H1 (cell line): ENCODE measurements at regions not wholly inside any gene's neighbourhood (a gene's known extent, or its start where the extent isn't known, plus 50 kb on each side); places are given as distances from the start of the nearest gene placed in this dataset.

Source experiments
- JUN ChIP-seq: IDR thresholded peaks from 2 replicates; pipeline ENCODE4 v1.6.1; 2011; ENCODE audit warnings: low read depth, mild to moderate bottlenecking, improper control_type of control experiment, low read length
- POLR2A ChIP-seq, 2 experiments: IDR thresholded peaks; 1 replicate in 1 of 2; 2 replicates in 1 of 2; pipeline ENCODE4 v1.6.1; 2011; ENCODE audit warnings: low read depth in 2 of 2, low read length in 2 of 2, mild to moderate bottlenecking in 2 of 2; ENCODE audit errors: control extremely low read depth in 1 of 2
- TAF7 ChIP-seq: optimal IDR thresholded peaks from 2 replicates; pipeline ENCODE3; 2011; ENCODE audit warnings: low read depth, mild to moderate bottlenecking, inconsistent platforms, low read length, moderate library complexity, borderline replicate concordance
- TEAD4 ChIP-seq: IDR thresholded peaks from 2 replicates; pipeline ENCODE4 v1.6.1; 2012; ENCODE audit warnings: low read depth, low read length, inconsistent platforms, mixed read lengths
- TF ChIP-seq, protein P1 (sequence below), 3 experiments: IDR thresholded peaks; 1 replicate in 2 of 3; 2 replicates in 1 of 3; pipeline versions ENCODE4 v1.5.1 to v1.6.1; 2011; ENCODE audit warnings: low read length in 3 of 3, mild to moderate bottlenecking in 3 of 3, inconsistent platforms in 2 of 3, low read depth in 1 of 3, moderate library complexity in 1 of 3; ENCODE audit not compliant: insufficient read depth in 1 of 3; ENCODE audit errors: control extremely low read depth in 1 of 3

- TF ChIP-seq POLR2A (IDR thresholded peaks at IDR 0.05; ENCODE audit: control extremely low read depth in 1 of 2, low read depth in 2 of 2, low read length in 2 of 2): no peak
- no peak for TF ChIP-seq TEAD4
- TF ChIP-seq TAF7: no peak
- TF ChIP-seq, protein P1, sequence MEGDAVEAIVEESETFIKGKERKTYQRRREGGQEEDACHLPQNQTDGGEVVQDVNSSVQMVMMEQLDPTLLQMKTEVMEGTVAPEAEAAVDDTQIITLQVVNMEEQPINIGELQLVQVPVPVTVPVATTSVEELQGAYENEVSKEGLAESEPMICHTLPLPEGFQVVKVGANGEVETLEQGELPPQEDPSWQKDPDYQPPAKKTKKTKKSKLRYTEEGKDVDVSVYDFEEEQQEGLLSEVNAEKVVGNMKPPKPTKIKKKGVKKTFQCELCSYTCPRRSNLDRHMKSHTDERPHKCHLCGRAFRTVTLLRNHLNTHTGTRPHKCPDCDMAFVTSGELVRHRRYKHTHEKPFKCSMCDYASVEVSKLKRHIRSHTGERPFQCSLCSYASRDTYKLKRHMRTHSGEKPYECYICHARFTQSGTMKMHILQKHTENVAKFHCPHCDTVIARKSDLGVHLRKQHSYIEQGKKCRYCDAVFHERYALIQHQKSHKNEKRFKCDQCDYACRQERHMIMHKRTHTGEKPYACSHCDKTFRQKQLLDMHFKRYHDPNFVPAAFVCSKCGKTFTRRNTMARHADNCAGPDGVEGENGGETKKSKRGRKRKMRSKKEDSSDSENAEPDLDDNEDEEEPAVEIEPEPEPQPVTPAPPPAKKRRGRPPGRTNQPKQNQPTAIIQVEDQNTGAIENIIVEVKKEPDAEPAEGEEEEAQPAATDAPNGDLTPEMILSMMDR (IDR thresholded peaks at IDR 0.05; ENCODE audit: control extremely low read depth in 1 of 3, insufficient read depth in 1 of 3, low read depth in 1 of 3, low read length in 3 of 3): no peak
- no peak for TF ChIP-seq JUN
These were observed 60.3 kb upstream of the SP4 start for GRCh38 chr7:21367537-21367936.
